ENCODE measurements at regions not wholly inside any gene's neighbourhood (a gene's known extent, or its start where the extent isn't known, plus 50 kb on each side); places are given as distances from the start of the nearest gene placed in this dataset.

DNA sequence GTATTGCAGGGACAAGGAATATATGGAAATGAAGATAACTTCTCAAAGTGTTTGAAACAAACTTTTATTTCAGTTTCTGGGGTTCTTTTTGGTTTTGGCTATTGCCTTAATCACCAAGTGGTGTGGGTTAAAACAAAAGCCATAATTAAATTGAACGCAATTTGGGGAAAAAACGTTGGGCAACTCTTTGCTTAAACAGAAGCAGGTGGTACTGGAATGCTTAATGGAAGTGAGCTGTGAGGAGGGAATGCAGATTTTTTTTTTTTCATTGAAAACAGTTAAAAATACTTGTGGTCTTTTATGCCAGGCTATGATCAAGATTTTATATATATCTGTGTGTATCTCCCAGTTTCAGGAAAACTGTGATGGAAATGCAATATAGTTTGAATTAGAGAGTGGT is 195.7 kb upstream of the TUT7 start:
- H3K79me2 ChIP-seq (ENCODE audit: insufficient read depth, low read length): no peaks in the 10 kb centered on the region
- H3K9ac ChIP-seq (ENCODE audit: low read length): no peak overlapping the region
- no peaks in the 10 kb centered on the region for H3K9me2 ChIP-seq (replicated peaks; ENCODE audit: insufficient read depth, low read length)
- no peak overlapping the region for H3K4me2 ChIP-seq (ENCODE audit: low read depth, low read length, poor library complexity, severe bottlenecking)
- no peak overlapping the region for H3K4me3 ChIP-seq (ENCODE audit: insufficient read depth, low read length, poor library complexity, severe bottlenecking)
- H3K36me3 ChIP-seq (ENCODE audit: low read length): no peaks in the 10 kb centered on the region
- no peaks in the 10 kb centered on the region for H3K27me3 ChIP-seq (ENCODE audit: low read length)
- TF ChIP-seq EZH2phosphoT487 (conservative IDR thresholded peaks at IDR 0.05; ENCODE audit: low read length): no peak
- TF ChIP-seq, protein P1, sequence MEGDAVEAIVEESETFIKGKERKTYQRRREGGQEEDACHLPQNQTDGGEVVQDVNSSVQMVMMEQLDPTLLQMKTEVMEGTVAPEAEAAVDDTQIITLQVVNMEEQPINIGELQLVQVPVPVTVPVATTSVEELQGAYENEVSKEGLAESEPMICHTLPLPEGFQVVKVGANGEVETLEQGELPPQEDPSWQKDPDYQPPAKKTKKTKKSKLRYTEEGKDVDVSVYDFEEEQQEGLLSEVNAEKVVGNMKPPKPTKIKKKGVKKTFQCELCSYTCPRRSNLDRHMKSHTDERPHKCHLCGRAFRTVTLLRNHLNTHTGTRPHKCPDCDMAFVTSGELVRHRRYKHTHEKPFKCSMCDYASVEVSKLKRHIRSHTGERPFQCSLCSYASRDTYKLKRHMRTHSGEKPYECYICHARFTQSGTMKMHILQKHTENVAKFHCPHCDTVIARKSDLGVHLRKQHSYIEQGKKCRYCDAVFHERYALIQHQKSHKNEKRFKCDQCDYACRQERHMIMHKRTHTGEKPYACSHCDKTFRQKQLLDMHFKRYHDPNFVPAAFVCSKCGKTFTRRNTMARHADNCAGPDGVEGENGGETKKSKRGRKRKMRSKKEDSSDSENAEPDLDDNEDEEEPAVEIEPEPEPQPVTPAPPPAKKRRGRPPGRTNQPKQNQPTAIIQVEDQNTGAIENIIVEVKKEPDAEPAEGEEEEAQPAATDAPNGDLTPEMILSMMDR (IDR thresholded peaks at IDR 0.05; ENCODE audit: insufficient read depth, low read length, poor library complexity, severe bottlenecking): no peak
- no peaks in the 10 kb centered on the region for H3K9me3 ChIP-seq (ENCODE audit: insufficient read depth, low read length)
- H4K20me1 ChIP-seq (ENCODE audit: low read depth, low read length): no peaks in the 10 kb centered on the region
- no peak overlapping the region for H2AFZ ChIP-seq (ENCODE audit: low read depth, low read length, severe bottlenecking)
- H3K27ac ChIP-seq (ENCODE audit: low read depth, low read length): no peak overlapping the region
- no peaks in the 10 kb centered on the region for H3F3A ChIP-seq (ENCODE audit: insufficient read depth)

DNA sequence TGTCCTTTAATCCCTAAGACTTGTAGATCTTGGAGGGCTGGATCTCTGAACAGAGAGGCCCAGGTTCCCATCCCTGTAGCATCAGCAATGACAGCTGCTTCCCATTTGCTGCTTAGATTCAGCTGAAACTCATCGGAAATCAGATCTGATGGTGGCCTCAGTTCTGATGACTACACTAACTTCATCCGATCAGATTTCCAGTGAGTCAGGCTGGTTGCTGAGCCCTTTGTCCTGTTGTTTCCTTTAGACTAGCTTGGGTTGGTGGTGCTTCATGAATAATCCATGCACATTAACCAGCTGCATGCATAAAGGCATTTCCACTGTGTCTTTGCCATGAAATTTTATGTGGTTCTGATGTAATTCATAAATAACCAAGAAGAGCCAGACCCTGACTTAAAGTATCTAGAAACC is 195.2 kb upstream of the TUT7 start:
- Histone ChIP-seq H3K36me3 (ENCODE audit: low read length) (no peaks in the 10 kb centered on the region), H4K20me1 (ENCODE audit: low read depth, low read length) (no peaks in the 10 kb centered on the region), H3K9ac (ENCODE audit: low read length) (no peak overlapping the region), H3K9me3 (ENCODE audit: insufficient read depth, low read length) (no peaks in the 10 kb centered on the region), H2AFZ (ENCODE audit: low read depth, low read length, severe bottlenecking) (no peak overlapping the region), H3K4me2 (ENCODE audit: low read depth, low read length, poor library complexity, severe bottlenecking) (no peak overlapping the region), H3K9me2 (replicated peaks; ENCODE audit: insufficient read depth, low read length) (no peaks in the 10 kb centered on the region), H3K27ac (ENCODE audit: low read depth, low read length) (no peak overlapping the region), H3K79me2 (ENCODE audit: insufficient read depth, low read length) (no peaks in the 10 kb centered on the region), H3K27me3 (ENCODE audit: low read length) (no peaks in the 10 kb centered on the region), H3F3A (ENCODE audit: insufficient read depth) (no peaks in the 10 kb centered on the region), H3K4me3 (ENCODE audit: insufficient read depth, low read length, poor library complexity, severe bottlenecking) (no peak overlapping the region)
- no peak for TF ChIP-seq EZH2phosphoT487 (conservative IDR thresholded peaks at IDR 0.05; ENCODE audit: low read length)
- TF ChIP-seq, protein P1 (IDR thresholded peaks at IDR 0.05; ENCODE audit: insufficient read depth, low read length, poor library complexity, severe bottlenecking): no peak

DNA sequence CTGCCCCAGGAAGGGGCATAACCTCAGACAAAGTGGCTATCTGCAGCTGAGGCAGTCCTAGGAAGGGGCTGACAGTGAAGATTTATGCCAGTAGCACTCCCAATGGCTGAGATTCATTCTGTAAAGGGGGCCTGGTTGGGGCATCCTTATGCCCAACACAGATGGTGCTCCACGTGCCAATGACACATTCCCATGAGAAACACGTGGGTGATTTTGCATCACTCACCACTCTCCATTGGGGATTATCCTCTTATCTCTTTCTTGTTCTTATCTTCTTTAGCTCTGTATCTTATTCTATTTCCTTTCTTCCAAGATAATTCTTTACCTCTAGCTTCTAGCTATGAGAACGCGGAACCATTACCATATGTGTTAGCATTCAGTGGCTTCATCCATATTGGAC is 194.0 kb upstream of the TUT7 start:
- no peaks in the 10 kb centered on the region for H3K79me2 ChIP-seq (ENCODE audit: insufficient read depth, low read length)
- H3K9ac ChIP-seq (ENCODE audit: low read length): no peak overlapping the region
- H3K36me3 ChIP-seq (ENCODE audit: low read length): no peaks in the 10 kb centered on the region
- H3K27ac ChIP-seq (ENCODE audit: low read depth, low read length): no peak overlapping the region
- no peak overlapping the region for H3K4me2 ChIP-seq (ENCODE audit: low read depth, low read length, poor library complexity, severe bottlenecking)
- no peaks in the 10 kb centered on the region for H3K9me2 ChIP-seq (replicated peaks; ENCODE audit: insufficient read depth, low read length)
- H3K9me3 ChIP-seq (ENCODE audit: insufficient read depth, low read length): no peaks in the 10 kb centered on the region
- H3K27me3 ChIP-seq (ENCODE audit: low read length): no peaks in the 10 kb centered on the region
- H2AFZ ChIP-seq (ENCODE audit: low read depth, low read length, severe bottlenecking): no peak overlapping the region
- H3F3A ChIP-seq (ENCODE audit: insufficient read depth): no peaks in the 10 kb centered on the region
- no peaks in the 10 kb centered on the region for H4K20me1 ChIP-seq (ENCODE audit: low read depth, low read length)
- H3K4me3 ChIP-seq (ENCODE audit: insufficient read depth, low read length, poor library complexity, severe bottlenecking): no peak overlapping the region
- TF ChIP-seq EZH2phosphoT487 (conservative IDR thresholded peaks at IDR 0.05; ENCODE audit: low read length): no peak
- TF ChIP-seq, protein P1 (IDR thresholded peaks at IDR 0.05; ENCODE audit: insufficient read depth, low read length, poor library complexity, severe bottlenecking): no peak
